ENCODE measurements at regions not wholly inside any gene's neighbourhood (a gene's known extent, or its start where the extent isn't known, plus 50 kb on each side); places are given as distances from the start of the nearest gene placed in this dataset.
A peak's percentile ranks its signal among the peaks of the same experiment; 100 is the strongest.
"Not testable (repeated sequence)": the region's sequence is repeated elsewhere in the genome, so short reads cannot be mapped to it uniquely, and the experiment has no call there.

- in situ Hi-C loops (cut with HindIII; ENCODE audit: low pct_unique_long_range_greater_than_20kb, low sequenced_read_pairs): no loop called here
- DNase-seq (ENCODE audit: low read depth): no peak
These were observed 60.0 kb upstream of the TMPRSS2 start for GRCh38 chr21:41567901-41568510.

DNA sequence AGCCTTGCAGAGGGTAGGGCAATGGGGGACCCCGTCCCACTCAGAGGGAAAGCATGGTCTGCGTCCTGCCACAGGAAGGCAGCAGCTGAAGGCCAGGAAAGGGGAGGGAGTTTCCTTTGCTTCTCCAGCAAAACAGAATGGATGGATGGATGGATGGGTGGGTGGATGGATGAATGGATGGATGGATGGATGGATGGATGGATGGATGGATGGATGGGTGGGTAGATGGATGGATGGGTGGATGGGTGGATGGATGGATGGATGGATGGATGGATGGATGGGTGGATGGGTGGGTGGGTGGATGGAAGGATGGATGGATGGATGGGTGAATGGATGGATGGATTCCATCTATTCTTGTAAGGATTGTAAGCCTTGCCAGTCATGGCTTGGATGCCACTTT, 59.3 kb upstream of the TMPRSS2 start:
- in situ Hi-C loops (cut with HindIII; ENCODE audit: low pct_unique_long_range_greater_than_20kb, low sequenced_read_pairs); DNase-seq (ENCODE audit: low read depth): not testable (repeated sequence)

GRCh38 chr21:41566500-41567014, 58.6 kb upstream of the TMPRSS2 start:
- DNase-seq (ENCODE audit: low read depth): no peak
- in situ Hi-C loops (cut with HindIII; ENCODE audit: low pct_unique_long_range_greater_than_20kb, low sequenced_read_pairs): no loop called here

DNA sequence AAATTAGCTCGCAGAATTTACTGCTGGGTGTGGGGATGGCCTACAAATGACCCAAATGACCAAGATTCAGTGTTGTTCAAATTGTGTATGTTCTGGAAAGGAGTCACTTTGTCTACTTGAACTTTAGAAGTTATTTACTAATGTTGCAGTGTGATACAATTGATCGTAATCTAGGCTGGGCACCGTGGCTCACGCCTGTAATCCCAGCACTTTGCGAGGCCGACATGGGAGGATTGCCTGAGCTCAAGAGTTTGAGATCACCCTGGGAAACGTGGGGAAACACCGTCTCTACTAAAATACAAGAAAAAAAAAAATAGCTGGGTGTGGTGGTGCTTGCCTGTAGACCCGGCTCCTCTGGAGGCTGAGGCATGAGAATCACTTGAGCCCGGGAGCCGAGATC, 57.6 kb upstream of the TMPRSS2 start:
- in situ Hi-C loops (cut with HindIII; ENCODE audit: low pct_unique_long_range_greater_than_20kb, low sequenced_read_pairs): no loop called here

GRCh38 chr21:41564871-41565274, 56.9 kb upstream of the TMPRSS2 start:
- in situ Hi-C loops (cut with HindIII; ENCODE audit: low pct_unique_long_range_greater_than_20kb, low sequenced_read_pairs): no loop called here
- DNase-seq (ENCODE audit: low read depth): no peak

More for the DNA sequence above, 57.6 kb upstream of the TMPRSS2 start:
- no peak for DNase-seq (ENCODE audit: low read depth)

GRCh38 chr21:41562101-41563000, 54.4 kb upstream of the TMPRSS2 start:
- in situ Hi-C loops (cut with HindIII; ENCODE audit: low pct_unique_long_range_greater_than_20kb, low sequenced_read_pairs): no loop called here

DNA sequence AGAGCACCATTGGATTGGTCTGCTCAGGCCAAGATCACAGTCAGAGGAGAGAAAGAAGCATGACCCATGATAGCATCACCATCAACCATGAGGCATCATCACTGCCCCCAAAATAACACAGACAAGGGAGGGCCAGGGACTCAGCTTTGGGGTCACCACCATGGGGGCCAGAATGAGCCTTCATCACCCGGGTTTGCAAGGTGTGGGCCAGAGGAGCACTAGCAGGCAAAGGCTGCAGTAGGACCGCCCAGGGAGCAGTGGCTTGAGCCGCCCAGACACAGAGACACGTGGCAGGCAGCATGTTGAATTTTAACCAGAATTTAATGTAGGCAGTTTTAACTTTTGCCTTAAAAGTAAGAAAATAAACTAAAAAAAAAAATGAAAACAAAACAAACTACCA, 53.7 kb upstream of the TMPRSS2 start:
- in situ Hi-C loops (cut with HindIII; ENCODE audit: low pct_unique_long_range_greater_than_20kb, low sequenced_read_pairs): no loop called here
- no peak for DNase-seq (ENCODE audit: low read depth)

More at GRCh38 chr21:41562101-41563000, 54.4 kb upstream of the TMPRSS2 start:
- DNase-seq (ENCODE audit: low read depth): peak; percentile 71

- DNase-seq (ENCODE audit: low read depth): no peak
- in situ Hi-C loops (cut with HindIII; ENCODE audit: low pct_unique_long_range_greater_than_20kb, low sequenced_read_pairs): no loop called here
These were observed 52.8 kb upstream of the TMPRSS2 start for GRCh38 chr21:41560661-41561158.

DNA sequence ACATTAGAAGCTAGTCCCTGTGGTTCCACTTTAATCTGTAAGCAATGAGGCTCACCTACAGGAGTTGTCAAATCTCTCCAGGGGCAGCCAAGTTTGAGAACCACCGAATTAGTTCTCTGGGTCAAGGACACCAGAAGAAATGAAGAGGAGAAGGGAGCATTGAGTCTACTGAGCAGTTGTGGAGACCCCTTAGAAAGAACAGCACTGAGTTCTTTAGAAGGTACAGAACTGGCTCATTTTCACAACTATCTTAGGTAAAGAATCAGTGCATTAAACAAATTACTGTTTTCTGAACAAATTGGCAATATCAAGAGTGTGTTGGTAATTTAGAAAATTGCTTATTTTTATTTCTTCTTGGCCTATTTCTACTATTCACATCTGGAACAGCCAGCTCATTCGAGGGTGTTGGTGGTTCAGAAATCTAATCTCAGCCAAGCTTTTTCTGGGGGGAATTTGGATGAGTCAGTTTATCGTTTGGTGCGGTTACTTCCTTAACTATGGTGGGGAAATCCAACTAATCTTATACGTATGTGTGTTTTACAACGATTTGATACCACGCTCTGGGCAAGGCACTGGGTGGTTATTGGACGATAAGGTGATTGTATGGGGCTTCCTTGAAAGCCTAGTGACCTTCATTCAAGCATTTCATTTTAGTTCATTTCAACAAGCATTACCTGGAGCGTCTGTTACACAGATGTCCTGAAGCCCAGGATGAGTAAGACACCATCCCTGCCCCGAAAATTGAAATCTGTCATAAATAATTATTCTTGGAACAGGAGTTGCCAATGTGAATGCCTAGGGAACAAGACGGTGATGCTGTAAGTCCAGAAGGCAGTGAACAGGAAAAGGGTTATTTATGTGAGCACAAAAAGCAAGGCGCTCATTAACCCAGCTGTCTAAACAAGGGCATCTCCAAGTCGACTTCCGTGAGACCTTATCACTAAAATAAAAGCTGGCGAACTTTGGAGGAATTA, 52.0 kb upstream of the TMPRSS2 start:
- peak; percentile 40 for DNase-seq (ENCODE audit: low read depth)
- in situ Hi-C loops (cut with HindIII; ENCODE audit: low pct_unique_long_range_greater_than_20kb, low sequenced_read_pairs): no loop called here

DNA sequence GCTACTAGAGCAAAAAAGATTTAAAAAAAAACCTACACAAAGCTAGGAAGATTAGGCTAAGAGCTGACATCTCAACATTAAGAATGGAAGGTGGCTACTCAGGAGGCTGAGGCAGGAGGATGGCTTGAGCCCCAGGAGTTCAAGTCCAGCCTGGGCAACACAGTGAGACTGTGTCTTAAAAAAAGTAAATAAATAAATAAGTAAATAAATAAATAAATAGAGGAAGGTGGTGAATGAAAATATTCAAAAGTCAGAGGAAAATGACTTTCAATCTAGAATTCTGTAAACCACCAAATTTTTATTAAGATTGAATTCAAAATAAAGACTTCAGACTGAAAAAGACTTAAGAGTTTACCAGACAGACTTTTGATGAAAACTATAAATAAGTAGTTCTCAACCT, 50.9 kb upstream of the TMPRSS2 start:
- no peak for DNase-seq (ENCODE audit: low read depth)
- in situ Hi-C loops (cut with HindIII; ENCODE audit: low pct_unique_long_range_greater_than_20kb, low sequenced_read_pairs): no loop called here

DNA sequence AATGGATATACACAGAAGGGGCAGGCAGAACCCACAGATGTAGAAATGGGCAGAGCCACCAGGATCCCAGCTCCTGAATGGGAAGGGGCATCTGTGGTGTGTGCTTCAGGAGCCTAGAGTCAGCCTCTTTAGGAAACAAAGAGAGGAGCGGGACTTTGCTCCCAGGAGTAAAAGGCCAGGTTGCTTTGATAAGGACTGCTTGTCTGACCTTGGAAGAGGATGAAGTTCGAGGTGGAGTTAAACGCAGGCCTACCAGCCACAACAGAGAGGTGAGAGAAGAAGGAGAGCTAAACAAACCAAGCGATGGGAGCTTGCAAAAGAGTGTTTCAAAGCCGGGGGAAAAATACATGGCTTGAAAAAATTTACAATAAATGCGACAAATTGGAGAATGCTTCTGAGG, 49.9 kb upstream of the TMPRSS2 start:
- in situ Hi-C loops (cut with HindIII; ENCODE audit: low pct_unique_long_range_greater_than_20kb, low sequenced_read_pairs): no loop called here
- no peak for DNase-seq (ENCODE audit: low read depth)

Measured in Caki2 (cell line).